RCC 7860 (cell line): ENCODE measurements at regions not wholly inside any gene's neighbourhood (a gene's known extent, or its start where the extent isn't known, plus 50 kb on each side); places are given as distances from the start of the nearest gene placed in this dataset.

ENCODE experiments used
- DNase-seq: peaks from one replicate; pipeline ENCODE4 v3.0.0-alpha.2; 2015; ENCODE audit warnings: low spot score
- FAIRE-seq: peaks from 2 replicates; lab custom pipeline; 2012; peaks lifted over from hg19 to GRCh38; lab: Jason Lieb, UNC

- FAIRE-seq (no peak), DNase-seq (no peak)
Observed at GRCh38 chr2:196341277-196341841, 170.0 kb upstream of the STK17B start.

- FAIRE-seq: no peak
Observed at GRCh38 chr2:196344397-196344796, 173.0 kb upstream of the STK17B start.

GRCh38 chr2:196353717-196354116 is 182.3 kb upstream of the STK17B start:
- DNase-seq (no peak), FAIRE-seq (no peak)

More at GRCh38 chr2:196344397-196344796, 173.0 kb upstream of the STK17B start:
- no peak for DNase-seq

GRCh38 chr2:196354186-196354585 is 182.8 kb upstream of the STK17B start:
- DNase-seq: no peak
- no peak for FAIRE-seq

- no peak for FAIRE-seq
Observed at GRCh38 chr2:196356332-196356731, 185.0 kb upstream of the STK17B start.

GRCh38 chr2:196360650-196361049 is 189.3 kb upstream of the STK17B start:
- DNase-seq (no peak), FAIRE-seq (no peak)

More at GRCh38 chr2:196356332-196356731, 185.0 kb upstream of the STK17B start:
- DNase-seq: no peak

GRCh38 chr2:196361606-196362326 is 190.4 kb upstream of the STK17B start:
- no peak for FAIRE-seq
- DNase-seq: no peak

- DNase-seq: no peak
- FAIRE-seq: no peak
Observed at GRCh38 chr2:196362973-196363549, 191.7 kb upstream of the STK17B start.

GRCh38 chr2:196365145-196365544 is 193.8 kb upstream of the STK17B start:
- FAIRE-seq: no peak
- DNase-seq: no peak

- FAIRE-seq: no peak
- DNase-seq: no peak
Observed at GRCh38 chr2:196365923-196366322, 194.5 kb upstream of the STK17B start.

- FAIRE-seq: no peak
- DNase-seq: no peak
Observed at GRCh38 chr2:196367633-196368032, 196.3 kb upstream of the STK17B start.

GRCh38 chr2:196368546-196369225 is 197.3 kb upstream of the STK17B start:
- FAIRE-seq (no peak), DNase-seq (no peak)

- DNase-seq: no peak
- no peak for FAIRE-seq
Observed at GRCh38 chr2:196369967-196370366, 198.6 kb upstream of the STK17B start.

- FAIRE-seq (no peak), DNase-seq (no peak)
Observed at GRCh38 chr2:196370381-196370780, 199.0 kb upstream of the STK17B start.

GRCh38 chr2:196372276-196372809 is 201.0 kb upstream of the STK17B start:
- FAIRE-seq: no peak
- no peak for DNase-seq

GRCh38 chr2:196372811-196373664 is 201.7 kb upstream of the STK17B start:
- DNase-seq (no peak), FAIRE-seq (no peak)

GRCh38 chr2:196376984-196377877 is 205.9 kb upstream of the STK17B start:
- peak; percentile 50 for FAIRE-seq
- no peak for DNase-seq

- no peak for FAIRE-seq
- no peak for DNase-seq
Observed at GRCh38 chr2:196379600-196379999, 208.2 kb upstream of the STK17B start.

- FAIRE-seq (no peak), DNase-seq (no peak)
Observed at GRCh38 chr2:196380098-196380497, 208.7 kb upstream of the STK17B start.
